Liver (tissue), 8 donors: ENCODE measurements at regions not wholly inside any gene's neighbourhood (a gene's known extent, or its start where the extent isn't known, plus 50 kb on each side); places are given as distances from the start of the nearest gene placed in this dataset.

ENCODE experiments used
- DNase-seq: peaks from one replicate; pipeline ENCODE4 v3.0.0-alpha.2; 2017; ENCODE audit warnings: low spot score
- H3K27ac ChIP-seq, 2 donors: one replicate each; pipeline ENCODE4 v1.7.0; 2013; ENCODE audit warnings: inconsistent platforms in 2 of 2, low read length in 2 of 2, control low read depth in 1 of 2, low read depth in 1 of 2, mild to moderate bottlenecking in 1 of 2
- H3K27me3 ChIP-seq, 4 donors: one replicate each; pipeline versions ENCODE4 v1.6.1 to v1.7.0; 2013; ENCODE audit warnings: low read length in 3 of 4, inconsistent platforms in 1 of 4, mild to moderate bottlenecking in 1 of 4, moderate library complexity in 1 of 4; ENCODE audit not compliant: control insufficient read depth in 4 of 4, insufficient read depth in 4 of 4
- H3K36me3 ChIP-seq, 4 donors: one replicate each; pipeline versions ENCODE4 v1.6.1 to v1.7.0; 2013; ENCODE audit warnings: low read length in 3 of 4, mild to moderate bottlenecking in 3 of 4, low read depth in 1 of 4, moderate library complexity in 1 of 4; ENCODE audit not compliant: control insufficient read depth in 4 of 4, insufficient read depth in 3 of 4
- H3K4me1 ChIP-seq, 4 donors: one replicate each; pipeline versions ENCODE4 v1.6.1 to v1.7.0; 2013; ENCODE audit warnings: low read length in 3 of 4, mild to moderate bottlenecking in 3 of 4, moderate library complexity in 1 of 4; ENCODE audit not compliant: control insufficient read depth in 4 of 4, insufficient read depth in 4 of 4
- H3K4me3 ChIP-seq, 3 donors: one replicate each; pipeline versions ENCODE4 v1.6.1 to v1.7.0; 2013; ENCODE audit warnings: low read length in 3 of 3, control low read depth in 1 of 3, low read depth in 1 of 3, mild to moderate bottlenecking in 1 of 3
- H3K9ac ChIP-seq, 2 donors: one replicate each; pipeline ENCODE4 v1.7.0; 2013; ENCODE audit warnings: low read length in 2 of 2, mild to moderate bottlenecking in 2 of 2, moderate library complexity in 2 of 2, control low read depth in 1 of 2, low read depth in 1 of 2
- H3K9me3 ChIP-seq, 4 donors: one replicate each; pipeline versions ENCODE4 v1.6.1 to v1.7.0; 2013; ENCODE audit warnings: low read length in 3 of 4; ENCODE audit not compliant: control insufficient read depth in 4 of 4
- ATF3 ChIP-seq: IDR thresholded peaks from 2 replicates; pipeline ENCODE4 v1.6.1; 2016; ENCODE audit warnings: antibody characterized with exemption
- CTCF ChIP-seq: fragments of 150-350 bp; IDR thresholded peaks from 2 replicates; pipeline ENCODE4 v1.5.1; 2017; ENCODE audit warnings: improper control_type of control experiment, low read depth, low read length; ENCODE audit not compliant: missing input control
- EGR1 ChIP-seq, 2 donors: IDR thresholded peaks; 2 replicates each; pipeline ENCODE4 v1.6.1; 2016 to 2018; ENCODE audit warnings: antibody characterized with exemption in 2 of 2, low read depth in 2 of 2
- FOXA1 ChIP-seq: IDR thresholded peaks from 2 replicates; pipeline ENCODE4 v1.6.1; 2016; ENCODE audit warnings: antibody characterized with exemption
- FOXA2 ChIP-seq: IDR thresholded peaks from 2 replicates; pipeline ENCODE4 v1.6.1; 2016; ENCODE audit warnings: antibody characterized with exemption
- GABPA ChIP-seq, 2 donors: IDR thresholded peaks in 1 of 2; conservative IDR thresholded peaks in 1 of 2; 2 replicates each; pipeline ENCODE4 v1.6.1; 2016; ENCODE audit warnings: antibody characterized with exemption in 2 of 2, mild to moderate bottlenecking in 1 of 2, moderate library complexity in 1 of 2
- HNF4A ChIP-seq, 2 donors: conservative IDR thresholded peaks; 2 replicates each; pipeline ENCODE4 v1.6.1; 2016; ENCODE audit warnings: antibody characterized with exemption in 2 of 2, mild to moderate bottlenecking in 2 of 2
- HNF4G ChIP-seq: IDR thresholded peaks from 2 replicates; pipeline ENCODE4 v1.6.1; 2016; ENCODE audit warnings: antibody characterized with exemption
- JUND ChIP-seq, 2 donors: IDR thresholded peaks; 2 replicates each; pipeline ENCODE4 v1.6.1; 2016; ENCODE audit warnings: antibody characterized with exemption in 2 of 2
- MAX ChIP-seq: IDR thresholded peaks from 2 replicates; pipeline ENCODE4 v1.6.1; 2016; ENCODE audit warnings: antibody characterized with exemption
- NR2F2 ChIP-seq: IDR thresholded peaks from 2 replicates; pipeline ENCODE4 v1.6.1; 2016; ENCODE audit warnings: antibody characterized with exemption
- RAD21 ChIP-seq, 2 donors: IDR thresholded peaks; 2 replicates each; pipeline ENCODE4 v1.6.1; 2016; ENCODE audit warnings: antibody characterized with exemption in 2 of 2, mild to moderate bottlenecking in 2 of 2
- REST ChIP-seq: IDR thresholded peaks from 2 replicates; pipeline ENCODE4 v1.6.1; 2016; ENCODE audit warnings: antibody characterized with exemption, mild to moderate bottlenecking
- RXRA ChIP-seq, 2 donors: IDR thresholded peaks; 2 replicates each; pipeline ENCODE4 v1.6.1; 2017 to 2018; ENCODE audit warnings: antibody characterized with exemption in 2 of 2, mild to moderate bottlenecking in 1 of 2
- SP1 ChIP-seq: IDR thresholded peaks from 2 replicates; pipeline ENCODE4 v1.6.1; 2018; ENCODE audit warnings: antibody characterized with exemption, mild to moderate bottlenecking
- TAF1 ChIP-seq: conservative IDR thresholded peaks from 2 replicates; pipeline ENCODE4 v1.6.1; 2016; ENCODE audit warnings: antibody characterized with exemption, mild to moderate bottlenecking
- YY1 ChIP-seq: IDR thresholded peaks from 2 replicates; pipeline ENCODE4 v1.6.1; 2016; ENCODE audit warnings: antibody characterized with exemption, mild to moderate bottlenecking
- ZBTB33 ChIP-seq: IDR thresholded peaks from 2 replicates; pipeline ENCODE4 v1.6.1; 2016; ENCODE audit warnings: antibody characterized with exemption
- WGBS: extraction: QIAGEN DNeasy Blood & Tissue Kit; methylation state at CpG from one replicate; pipeline ENCODE4 v1.1.7; 2013; 5-methylcytosine and 5-hydroxymethylcytosine counted together
- donor health status: healthy.
- donor health status: healthy.
- donor health status: healthy.
- donor health status: healthy.
- donor health status: healthy.

GRCh38 chr5:73292816-73293459, 119.9 kb downstream of the TMEM174 start:
- peaks cover 0 to 21% (median 10%) of the 10 kb centered on the region in 4 donors for H3K27me3 ChIP-seq
- no peak overlapping the region for H3K9ac ChIP-seq
- DNase-seq = no peak
- no peaks in the 10 kb centered on the region for H3K36me3 ChIP-seq
- no peaks in the 10 kb centered on the region for H3K4me1 ChIP-seq
- 75% methylated on average over 7 of the region's 7 CpGs for WGBS
- H3K9me3 ChIP-seq = no peaks in the 10 kb centered on the region
- TF ChIP-seq ZBTB33 (no peak), YY1 (no peak), EGR1 (IDR thresholded peaks at IDR 0.05; ENCODE audit: low read depth in 2 of 2) (no peak), FOXA1 (no peak), NR2F2 (no peak), REST (no peak), HNF4A (conservative IDR thresholded peaks at IDR 0.05) (no peak), ATF3 (no peak), FOXA2 (no peak), MAX (no peak), RAD21 (IDR thresholded peaks at IDR 0.05) (no peak), HNF4G (no peak), CTCF (no peak), SP1 (no peak), TAF1 (no peak), RXRA (IDR thresholded peaks at IDR 0.05) (no peak), JUND (IDR thresholded peaks at IDR 0.05) (no peak), GABPA (IDR thresholded peaks at IDR 0.05 in 1 of 2, conservative IDR thresholded peaks at IDR 0.05 in 1 of 2) (no peak)
- H3K4me3 ChIP-seq = no peak overlapping the region
- H3K27ac ChIP-seq = no peak overlapping the region
